ENCODE measurements at regions not wholly inside any gene's neighbourhood (a gene's known extent, or its start where the extent isn't known, plus 50 kb on each side); places are given as distances from the start of the nearest gene placed in this dataset.

DNA sequence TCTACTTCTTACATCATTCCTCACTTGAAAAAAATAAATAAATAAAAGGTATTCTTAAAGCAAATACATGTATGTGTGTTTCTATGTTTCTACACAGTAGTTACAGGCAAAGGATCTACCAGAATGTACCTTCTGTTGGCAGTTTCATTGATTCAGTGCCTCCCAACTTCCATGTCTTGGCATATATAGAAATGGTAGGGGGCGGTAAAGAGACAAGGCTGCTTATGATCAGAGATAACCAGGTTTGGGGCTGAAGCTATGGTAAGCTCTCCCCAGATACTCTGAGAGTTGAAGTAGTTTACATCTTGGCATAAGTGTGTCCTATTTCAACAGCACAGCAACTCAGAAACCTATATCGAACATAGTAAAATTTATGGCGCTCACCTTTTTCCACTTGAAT is 1075.4 kb upstream of the C9orf72 start:
- H2BK20ac ChIP-seq (ENCODE audit: low read depth, low read length, poor library complexity, severe bottlenecking) = no peak overlapping the region
- DNase-seq = no peak
- H3K4me2 ChIP-seq (ENCODE audit: insufficient read depth, insufficient read length, low read length) = no peak overlapping the region
- H2BK12ac ChIP-seq (ENCODE audit: insufficient read length, low read depth, low read length) = no peak overlapping the region
- no peak overlapping the region for H2BK15ac ChIP-seq (ENCODE audit: low read depth, low read length)
- H3K27ac Mint-ChIP-seq = no peak overlapping the region
- H3K79me2 ChIP-seq (ENCODE audit: insufficient read depth, low read length) = no peaks in the 10 kb centered on the region
- H2BK120ac ChIP-seq (ENCODE audit: low read depth, low read length, poor library complexity, severe bottlenecking) = no peak overlapping the region
- no peak overlapping the region for H3K14ac ChIP-seq (ENCODE audit: insufficient read depth, low read length)
- H4K5ac ChIP-seq (ENCODE audit: insufficient read length, low read depth, low read length) = no peak overlapping the region
- no peak overlapping the region for H2AK5ac ChIP-seq (ENCODE audit: insufficient read length, low read length)
- H3K4me3 Mint-ChIP-seq = no peak overlapping the region
- no peaks in the 10 kb centered on the region for H3K79me1 ChIP-seq (ENCODE audit: insufficient read depth, low read depth, low read length, poor library complexity, severe bottlenecking)
- no peaks in the 10 kb centered on the region for H3K27me3 ChIP-seq (ENCODE audit: insufficient read depth, low read length)
- H4K91ac ChIP-seq (ENCODE audit: insufficient read length, low read depth, low read length) = no peak overlapping the region
- H3K4ac ChIP-seq (ENCODE audit: low read depth, low read length) = no peak overlapping the region
- H3K23ac ChIP-seq (ENCODE audit: insufficient read length, low read depth, low read length) = no peak overlapping the region
- no peak overlapping the region for H3T11ph ChIP-seq (ENCODE audit: low read length)
- H3K18ac ChIP-seq (ENCODE audit: insufficient read length, low read depth, low read length) = no peak overlapping the region
- peaks cover 0 to 2% (median 0%) of the 10 kb centered on the region in 3 experiments; a peak in 1 of 7 replicates for H3K36me3 Mint-ChIP-seq (ENCODE audit: insufficient read depth in 1 of 3, low read depth in 3 of 3)
- H2AFZ ChIP-seq (ENCODE audit: low read length) = no peak overlapping the region
- no peak overlapping the region for H3K9ac ChIP-seq (ENCODE audit: extremely low read depth, insufficient read length, low read length)
- H3K9me3 Mint-ChIP-seq = no peaks in the 10 kb centered on the region; a peak in 1 of 5 replicates
- peak; percentile 74 for TF ChIP-seq CTCF (conservative IDR thresholded peaks at IDR 0.05)
- no peak overlapping the region for H3K56ac ChIP-seq (ENCODE audit: insufficient read length, low read depth, low read length)
- H4K20me1 ChIP-seq (ENCODE audit: control insufficient read depth, insufficient read depth, insufficient read length) = no peaks in the 10 kb centered on the region
- no peaks in the 10 kb centered on the region for H3K23me2 ChIP-seq (ENCODE audit: insufficient read length, low read depth, low read length, poor library complexity, severe bottlenecking)
- H3K4me1 Mint-ChIP-seq = peaks cover 12 to 23% of the 10 kb centered on the region in 2 experiments
- H4K8ac ChIP-seq (replicated peaks; ENCODE audit: insufficient read length, low read depth, low read length) = no peak overlapping the region
- H3K4me1 ChIP-seq (ENCODE audit: insufficient read depth, low read length) = peaks cover 7% of the 10 kb centered on the region; the same call in 1 of the 2 replicates
- no peak overlapping the region for H2BK5ac ChIP-seq (ENCODE audit: insufficient read length, low read length)
- H3K9me3 ChIP-seq (ENCODE audit: control insufficient read depth, low read depth, low read length) = no peaks in the 10 kb centered on the region
- H3K27ac ChIP-seq (ENCODE audit: insufficient read length, low read depth, low read length) = no peak overlapping the region
- no peaks in the 10 kb centered on the region for H3K27me3 Mint-ChIP-seq (ENCODE audit: low read depth)
- no CpG with 5 or more reads among the region's 3 CpGs for WGBS (ENCODE audit: extremely low coverage, insufficient read length, low lambda C conversion rate)

Measured in H9 (cell line).